Fibroblast of peridontal ligament (primary cell): ENCODE measurements at regions not wholly inside any gene's neighbourhood (a gene's known extent, or its start where the extent isn't known, plus 50 kb on each side); places are given as distances from the start of the nearest gene placed in this dataset.

Experiments used
- DNase-seq: peaks from one replicate; pipeline ENCODE4 v3.0.0-alpha.2; 2010; ENCODE audit errors: extremely low read depth

GRCh38 chr16:85971902-85972638, 73.1 kb downstream of the IRF8 start:
- DNase-seq = no peak

- no peak for DNase-seq
These were observed 75.7 kb downstream of the IRF8 start for GRCh38 chr16:85974428-85975375.

GRCh38 chr16:85975451-85975981, 76.6 kb downstream of the IRF8 start:
- DNase-seq = no peak

GRCh38 chr16:85978291-85978775, 79.4 kb downstream of the IRF8 start:
- DNase-seq = no peak

GRCh38 chr16:85978976-85979375, 80.0 kb downstream of the IRF8 start:
- DNase-seq = no peak

- no peak for DNase-seq
These were observed 80.6 kb downstream of the IRF8 start for GRCh38 chr16:85979605-85980004.

GRCh38 chr16:85980686-85981085, 81.7 kb downstream of the IRF8 start:
- no peak for DNase-seq

- DNase-seq = no peak
These were observed 83.0 kb downstream of the IRF8 start for GRCh38 chr16:85981826-85982562.

- no peak for DNase-seq
These were observed 83.6 kb downstream of the IRF8 start for GRCh38 chr16:85982563-85982939.

- no peak for DNase-seq
These were observed 84.1 kb downstream of the IRF8 start for GRCh38 chr16:85983064-85983463.

GRCh38 chr16:85983606-85984230, 84.8 kb downstream of the IRF8 start:
- no peak for DNase-seq

- DNase-seq = no peak
These were observed 85.4 kb downstream of the IRF8 start for GRCh38 chr16:85984231-85984880.

- DNase-seq = no peak
These were observed 86.0 kb downstream of the IRF8 start for GRCh38 chr16:85984947-85985451.

GRCh38 chr16:85986931-85987749, 88.2 kb downstream of the IRF8 start:
- peak; percentile 6 for DNase-seq

- no peak for DNase-seq
These were observed 88.8 kb downstream of the IRF8 start for GRCh38 chr16:85987750-85988078.

- DNase-seq = no peak
These were observed 89.3 kb downstream of the IRF8 start for GRCh38 chr16:85988306-85988705.

GRCh38 chr16:85988723-85989313, 89.9 kb downstream of the IRF8 start:
- no peak for DNase-seq

GRCh38 chr16:85989376-85989775, 90.4 kb downstream of the IRF8 start:
- DNase-seq = no peak

- peak; percentile 6 for DNase-seq
These were observed 91.1 kb downstream of the IRF8 start for GRCh38 chr16:85989863-85990643.
